GM12892 (cell line): ENCODE measurements at regions not wholly inside any gene's neighbourhood (a gene's known extent, or its start where the extent isn't known, plus 50 kb on each side); places are given as distances from the start of the nearest gene placed in this dataset.

Experiments used
- POLR2A ChIP-seq: IDR thresholded peaks from 2 replicates; pipeline ENCODE4 v1.6.1; 2011; ENCODE audit warnings: low read depth, low read length, control low read depth
- POLR2AphosphoS5 ChIP-seq: IDR thresholded peaks from 2 replicates; pipeline ENCODE4 v1.6.1; 2011; ENCODE audit warnings: low read depth, low read length, control low read depth
- TAF1 ChIP-seq: IDR thresholded peaks from 2 replicates; pipeline ENCODE4 v1.6.1; 2011; ENCODE audit warnings: low read depth, mild to moderate bottlenecking, control low read depth, low read length, borderline replicate concordance

- TF ChIP-seq POLR2A (no peak), POLR2AphosphoS5 (no peak), TAF1 (no peak)
These were observed 172.5 kb downstream of the BUB3 start for GRCh38 chr10:123326674-123327073.
